ENCODE measurements at regions not wholly inside any gene's neighbourhood (a gene's known extent, or its start where the extent isn't known, plus 50 kb on each side); places are given as distances from the start of the nearest gene placed in this dataset.

- TF ChIP-seq ZNF462 (CRISPR knock-in tag; IDR thresholded peaks at IDR 0.05) (no peak), JUNB (IDR thresholded peaks at IDR 0.05; ENCODE audit: unreplicated experiment) (no peak), EZH2 (IDR thresholded peaks at IDR 0.05; ENCODE audit: low read depth, unreplicated experiment) (no peak), ETS1 (IDR thresholded peaks at IDR 0.05) (no peak), REST (IDR thresholded peaks at IDR 0.05; ENCODE audit: unreplicated experiment) (no peak), POLR2AphosphoS5 (IDR thresholded peaks at IDR 0.05; ENCODE audit: low read depth) (no peak)
Measured at GRCh38 chr2:196336207-196336606, 164.8 kb upstream of the STK17B start (continued).

Data from GM23338 (cell line).